ENCODE measurements at regions not wholly inside any gene's neighbourhood (a gene's known extent, or its start where the extent isn't known, plus 50 kb on each side); places are given as distances from the start of the nearest gene placed in this dataset.

DNA sequence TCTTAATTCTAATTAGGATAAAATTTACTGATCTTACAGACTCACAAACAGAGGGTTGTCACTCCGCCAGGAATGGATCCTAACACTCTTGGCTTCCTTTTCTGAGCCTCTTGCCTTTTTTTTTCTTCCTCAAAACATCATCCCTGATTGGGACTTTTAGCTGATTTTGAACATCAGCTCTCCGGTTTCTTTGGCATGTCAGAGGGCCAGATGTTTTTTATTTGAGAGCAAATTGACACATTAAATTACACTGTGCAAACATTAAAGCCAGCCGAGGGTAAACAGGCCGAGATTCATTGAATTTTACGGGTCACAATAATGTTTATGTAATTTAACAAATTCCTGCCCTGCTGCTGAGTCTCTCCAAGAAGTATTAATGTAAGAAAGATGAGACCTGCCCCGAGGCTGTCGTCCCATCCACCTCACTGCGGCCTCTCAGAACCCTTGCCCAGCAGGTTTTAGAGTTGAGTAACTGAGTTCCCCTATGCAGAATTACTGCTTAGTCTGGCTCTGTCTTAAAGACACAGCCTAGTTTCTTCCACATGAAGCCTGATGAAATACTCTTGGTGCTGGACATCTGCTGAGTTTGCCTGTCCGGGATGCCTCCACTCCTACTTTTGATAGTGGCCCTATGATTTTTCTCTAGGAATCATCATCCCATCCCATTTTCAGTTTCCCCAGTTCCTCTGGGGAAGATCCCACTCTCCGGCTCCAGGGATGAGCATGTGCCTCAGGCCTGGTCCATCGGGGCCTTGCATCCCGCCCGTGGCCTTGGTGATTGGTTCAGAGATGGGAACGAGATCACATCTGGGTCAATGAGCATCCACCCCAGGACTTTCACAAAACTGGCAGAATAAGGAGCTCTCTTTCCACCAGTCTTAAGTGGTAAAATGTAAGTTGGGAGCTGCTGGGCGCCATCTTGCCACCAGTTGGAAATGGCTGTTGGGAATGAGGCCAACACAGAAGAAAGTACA is 226.6 kb upstream of the TLE3 start:
- H3K36me3 ChIP-seq: no peaks in the 10 kb centered on the region
- H3K9me3 ChIP-seq: no peaks in the 10 kb centered on the region
- H3K27me3 ChIP-seq: no peaks in the 10 kb centered on the region
- 53% methylated on average over 13 of the region's 15 CpGs for WGBS (ENCODE audit: insufficient coverage, low coverage, low lambda C conversion rate, missing lambda C conversion rate)
- intact Hi-C loops (cut with DNase I): no loop called here
- no peak overlapping the region for H3K27ac ChIP-seq
- TF ChIP-seq, protein P1, sequence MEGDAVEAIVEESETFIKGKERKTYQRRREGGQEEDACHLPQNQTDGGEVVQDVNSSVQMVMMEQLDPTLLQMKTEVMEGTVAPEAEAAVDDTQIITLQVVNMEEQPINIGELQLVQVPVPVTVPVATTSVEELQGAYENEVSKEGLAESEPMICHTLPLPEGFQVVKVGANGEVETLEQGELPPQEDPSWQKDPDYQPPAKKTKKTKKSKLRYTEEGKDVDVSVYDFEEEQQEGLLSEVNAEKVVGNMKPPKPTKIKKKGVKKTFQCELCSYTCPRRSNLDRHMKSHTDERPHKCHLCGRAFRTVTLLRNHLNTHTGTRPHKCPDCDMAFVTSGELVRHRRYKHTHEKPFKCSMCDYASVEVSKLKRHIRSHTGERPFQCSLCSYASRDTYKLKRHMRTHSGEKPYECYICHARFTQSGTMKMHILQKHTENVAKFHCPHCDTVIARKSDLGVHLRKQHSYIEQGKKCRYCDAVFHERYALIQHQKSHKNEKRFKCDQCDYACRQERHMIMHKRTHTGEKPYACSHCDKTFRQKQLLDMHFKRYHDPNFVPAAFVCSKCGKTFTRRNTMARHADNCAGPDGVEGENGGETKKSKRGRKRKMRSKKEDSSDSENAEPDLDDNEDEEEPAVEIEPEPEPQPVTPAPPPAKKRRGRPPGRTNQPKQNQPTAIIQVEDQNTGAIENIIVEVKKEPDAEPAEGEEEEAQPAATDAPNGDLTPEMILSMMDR (IDR thresholded peaks at IDR 0.05): no peak
- no peak for TF ChIP-seq POLR2A (IDR thresholded peaks at IDR 0.05)
- H3K4me3 ChIP-seq: no peak overlapping the region
- DNase-seq (no peak), ATAC-seq (no peak)
- H3K4me1 ChIP-seq: peaks cover 0 to 6% (median 0%) of the 10 kb centered on the region in 4 donors

DNA sequence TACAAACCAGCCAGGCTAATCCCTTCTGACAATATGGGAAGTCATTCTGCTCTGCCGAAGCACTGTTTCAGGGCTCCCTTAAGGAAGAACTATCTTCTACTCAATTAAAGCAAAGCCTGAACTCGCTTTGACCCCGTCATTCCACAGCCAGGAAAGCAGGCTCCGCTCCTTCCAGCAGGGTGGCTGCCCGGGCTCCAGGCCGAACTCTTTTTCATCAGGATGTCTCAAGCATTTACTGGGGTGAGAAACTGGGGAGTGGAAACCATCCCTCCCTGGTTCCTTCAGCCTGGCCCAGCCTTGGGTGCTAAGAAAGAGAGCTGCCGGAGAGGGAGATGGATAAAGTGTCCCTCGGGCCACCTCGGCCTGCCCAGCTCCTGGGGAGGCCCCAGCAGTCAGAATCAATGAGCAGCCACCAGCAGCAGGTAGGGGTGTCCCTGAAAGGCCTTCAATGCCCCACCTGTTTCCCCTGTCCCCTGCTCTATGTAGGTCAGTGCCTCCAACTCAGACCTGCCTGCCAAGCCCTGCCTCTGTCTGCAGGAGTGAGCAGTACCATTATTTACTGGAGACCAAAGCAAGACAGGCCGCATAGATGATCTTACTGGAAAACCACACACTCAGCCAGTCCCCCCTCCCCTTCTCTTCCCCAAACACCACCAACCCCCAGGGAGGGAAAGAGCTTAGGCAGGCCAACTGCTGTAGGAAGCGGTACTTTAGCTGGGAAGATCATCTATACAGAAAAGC is 225.6 kb upstream of the TLE3 start:
- ATAC-seq: peak; percentile 48 to 65 (median 59)
- Histone ChIP-seq H3K4me1 (peaks cover 0 to 6% (median 0%) of the 10 kb centered on the region in 4 donors), H3K27me3 (no peaks in the 10 kb centered on the region), H3K27ac (no peak overlapping the region), H3K36me3 (no peaks in the 10 kb centered on the region), H3K9me3 (no peaks in the 10 kb centered on the region), H3K4me3 (no peak overlapping the region)
- WGBS (ENCODE audit: insufficient coverage, low coverage, low lambda C conversion rate, missing lambda C conversion rate): 62% methylated on average over 6 of the region's 11 CpGs
- DNase-seq: peak in 1 of 3 donors; percentile 34
- TF ChIP-seq, protein P1 (IDR thresholded peaks at IDR 0.05): no peak
- TF ChIP-seq POLR2A (IDR thresholded peaks at IDR 0.05): no peak
- intact Hi-C loops (cut with DNase I): no loop called here

DNA sequence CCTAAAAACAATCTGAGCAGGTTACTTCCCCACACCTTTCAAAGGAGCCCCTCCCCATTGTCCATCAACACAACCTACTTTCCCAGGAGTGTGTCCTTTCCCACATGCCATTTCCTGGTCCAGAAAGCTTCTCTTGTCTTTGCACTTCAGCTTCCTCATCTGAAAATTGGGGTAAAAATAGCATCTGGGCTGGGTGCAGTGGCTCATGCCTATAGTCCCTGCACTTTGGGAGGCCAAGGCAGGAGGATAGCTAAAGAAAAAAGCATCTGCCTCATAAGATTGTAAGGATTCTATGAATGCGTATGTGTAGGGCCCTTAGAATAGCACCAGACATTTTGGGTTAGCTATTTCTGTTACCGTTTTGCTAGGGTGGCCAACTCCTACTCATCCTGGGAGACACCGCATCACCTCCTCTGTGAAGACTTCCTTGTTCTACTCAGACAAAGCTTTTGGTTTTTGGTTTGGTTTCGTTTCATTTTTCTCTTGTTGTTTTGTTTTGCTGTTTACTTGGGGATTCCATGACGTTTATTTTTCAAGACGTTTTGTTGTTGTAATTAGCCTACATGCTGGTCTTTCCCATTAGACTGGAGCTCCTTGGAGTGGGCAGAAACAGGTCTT is 224.4 kb upstream of the TLE3 start:
- Histone ChIP-seq H3K36me3 (no peaks in the 10 kb centered on the region), H3K27ac (peak overlapping the region in 1 of 3 donors; percentile 23), H3K9me3 (no peaks in the 10 kb centered on the region), H3K27me3 (no peaks in the 10 kb centered on the region), H3K4me3 (no peak overlapping the region), H3K4me1 (peaks cover 0 to 6% (median 0%) of the 10 kb centered on the region in 4 donors)
- DNase-seq (no peak), ATAC-seq (no peak)
- intact Hi-C loops (cut with DNase I): no loop called here
- 60% methylated on average over 6 of the region's 6 CpGs for WGBS (ENCODE audit: insufficient coverage, low coverage, low lambda C conversion rate, missing lambda C conversion rate)
- no peak for TF ChIP-seq POLR2A (IDR thresholded peaks at IDR 0.05)
- TF ChIP-seq, protein P1 (IDR thresholded peaks at IDR 0.05): no peak

DNA sequence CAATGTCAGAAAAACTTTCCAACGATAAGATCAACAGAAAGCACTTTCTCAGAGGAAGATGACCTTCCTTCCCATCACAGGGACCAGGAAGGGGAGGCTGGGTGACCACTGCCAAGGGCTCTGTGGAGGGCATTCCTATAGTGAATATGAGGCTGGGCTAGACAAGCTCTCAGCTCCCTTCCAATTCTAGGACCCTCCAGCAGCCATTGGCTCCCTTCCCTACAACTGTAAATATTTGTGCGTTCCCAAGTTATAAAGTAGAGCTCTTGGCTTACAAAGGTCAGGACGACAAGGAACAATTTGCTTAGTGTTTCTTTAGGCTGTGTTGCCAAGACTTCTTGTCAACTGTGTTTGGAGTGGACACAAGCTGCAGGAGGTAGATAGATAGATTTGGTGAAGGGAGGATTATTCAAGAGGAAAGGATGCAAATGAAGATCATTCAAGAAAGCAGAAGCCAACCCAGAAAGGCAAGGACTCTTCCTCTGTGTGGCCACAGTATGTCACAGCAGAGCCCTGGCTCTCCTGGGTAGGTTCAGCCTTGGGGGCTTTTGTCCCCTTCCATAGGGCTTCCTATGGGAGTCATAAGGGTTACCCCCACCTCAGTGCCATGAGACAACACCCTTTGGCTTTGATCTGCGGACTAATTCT is 223.6 kb upstream of the TLE3 start:
- Histone ChIP-seq H3K27me3 (no peaks in the 10 kb centered on the region), H3K4me3 (no peak overlapping the region), H3K9me3 (no peaks in the 10 kb centered on the region), H3K4me1 (peaks cover 0 to 6% (median 0%) of the 10 kb centered on the region in 4 donors), H3K36me3 (no peaks in the 10 kb centered on the region), H3K27ac (no peak overlapping the region)
- TF ChIP-seq POLR2A (IDR thresholded peaks at IDR 0.05): no peak
- TF ChIP-seq, protein P1 (IDR thresholded peaks at IDR 0.05): no peak
- 52% methylated on average over 3 of the region's 4 CpGs for WGBS (ENCODE audit: insufficient coverage, low coverage, low lambda C conversion rate, missing lambda C conversion rate)
- ATAC-seq (no peak), DNase-seq (no peak)
- intact Hi-C loops (cut with DNase I): no loop called here
